Stimulated activated CD4-positive, alpha-beta T cell treated with anti-CD3 and anti-CD28 coated beads, Interleukin-4, amount 100 ng/mL, for 48 hours (primary cell): ENCODE measurements at regions not wholly inside any gene's neighbourhood (a gene's known extent, or its start where the extent isn't known, plus 50 kb on each side); places are given as distances from the start of the nearest gene placed in this dataset.
"Not testable (repeated sequence)": the region's sequence is repeated elsewhere in the genome, so short reads cannot be mapped to it uniquely, and the experiment has no call there.

Experiments
- DNase-seq, 2 donors: peaks; one replicate each; pipeline ENCODE4 v3.0.0-alpha.2; 2020; ENCODE audit warnings: low read depth in 2 of 2

- no peak for DNase-seq
Observed at GRCh38 chr20:53695797-53696527, 102.3 kb upstream of the ZNF217 start.

DNA sequence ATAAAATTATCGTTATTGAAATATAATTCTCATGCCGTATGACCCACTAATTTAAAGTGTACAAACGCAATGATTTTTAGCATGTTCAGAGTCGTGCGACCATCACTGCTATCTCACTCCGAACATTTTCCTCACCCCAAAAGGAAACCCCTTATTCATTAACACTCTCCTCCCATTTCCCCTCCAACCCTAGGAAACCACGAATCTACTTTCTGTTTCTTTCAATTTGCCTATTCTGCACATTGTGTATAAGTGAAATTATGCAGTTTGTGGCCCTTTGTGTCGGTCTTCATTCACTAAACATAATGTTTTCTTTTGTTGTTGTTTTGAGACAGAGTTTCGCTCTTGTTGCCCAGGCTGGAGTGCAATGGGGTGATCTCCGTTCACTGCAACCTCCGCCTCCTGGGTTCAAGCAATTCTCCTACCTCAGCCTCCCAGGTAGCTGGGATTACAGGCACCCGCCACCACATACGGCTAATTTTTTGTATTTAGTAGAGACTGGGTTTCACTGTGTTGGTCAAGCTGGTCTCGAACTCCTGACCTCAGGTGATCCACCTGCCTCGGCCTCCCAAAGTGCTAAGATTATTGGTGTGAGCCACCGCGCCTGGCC lies 99.7 kb upstream of the ZNF217 start:
- no peak for DNase-seq

- DNase-seq: no peak
Observed at GRCh38 chr20:53692465-53693067, 98.9 kb upstream of the ZNF217 start.

- no peak for DNase-seq
Observed at GRCh38 chr20:53691811-53692192, 98.2 kb upstream of the ZNF217 start.

DNA sequence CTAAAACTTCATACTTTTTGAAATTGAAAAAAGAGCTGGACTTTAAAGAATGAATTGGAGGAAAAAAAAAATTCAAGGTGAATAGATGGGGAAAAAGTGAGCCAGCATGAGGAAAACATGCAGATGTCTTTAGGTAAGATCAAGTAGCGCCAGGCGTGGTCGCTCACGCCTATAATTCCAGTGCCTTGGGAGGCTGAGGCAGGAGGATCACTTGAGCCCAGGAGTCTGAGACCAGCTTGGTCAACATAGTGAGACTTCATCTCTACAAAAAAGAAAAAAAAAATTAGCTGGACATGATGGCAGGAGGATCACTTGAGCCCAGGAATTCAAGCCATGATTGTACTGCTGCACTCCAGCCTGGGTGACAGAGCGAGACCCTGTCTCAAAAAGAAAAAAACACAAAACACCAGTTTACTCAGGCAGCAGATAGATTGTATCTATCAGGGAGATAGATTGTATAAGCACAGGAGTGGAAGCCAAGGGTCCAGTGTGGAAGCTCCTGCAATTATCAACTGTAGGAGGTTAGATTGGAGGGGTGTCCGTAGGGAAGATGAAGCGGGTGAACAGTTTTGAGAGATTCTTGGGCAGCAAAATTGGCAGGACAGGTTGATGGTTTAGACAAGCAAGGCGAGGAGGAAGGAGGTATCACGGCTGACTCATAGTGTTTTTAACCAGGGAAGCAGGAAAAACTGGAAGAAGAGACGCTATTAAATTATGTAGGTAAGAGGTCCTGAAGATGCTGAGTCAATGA lies 97.6 kb upstream of the ZNF217 start:
- no peak for DNase-seq

- DNase-seq: no peak
Observed at GRCh38 chr20:53688085-53688484, 94.4 kb upstream of the ZNF217 start.

- no peak for DNase-seq
Observed at GRCh38 chr20:53685070-53685595, 91.5 kb upstream of the ZNF217 start.

DNA sequence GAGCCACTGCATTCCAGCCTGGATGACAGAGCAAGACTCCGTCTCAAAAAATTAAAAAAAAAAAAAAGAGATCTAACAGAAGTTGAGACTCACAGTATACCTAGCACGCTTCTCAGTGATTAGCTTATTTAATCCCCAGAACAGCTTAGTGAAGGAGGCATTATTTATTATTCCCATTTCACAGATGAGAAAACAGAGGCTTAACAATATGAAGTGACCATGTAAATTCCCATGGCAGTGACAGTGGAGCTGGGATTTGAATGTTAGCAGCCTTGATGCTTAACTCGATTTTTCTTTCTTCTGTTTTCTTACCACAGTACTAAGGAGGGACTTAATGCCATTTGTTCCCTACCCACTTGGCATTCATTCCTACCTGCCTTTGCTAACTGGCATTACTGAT lies 89.9 kb upstream of the ZNF217 start:
- no peak for DNase-seq

DNA sequence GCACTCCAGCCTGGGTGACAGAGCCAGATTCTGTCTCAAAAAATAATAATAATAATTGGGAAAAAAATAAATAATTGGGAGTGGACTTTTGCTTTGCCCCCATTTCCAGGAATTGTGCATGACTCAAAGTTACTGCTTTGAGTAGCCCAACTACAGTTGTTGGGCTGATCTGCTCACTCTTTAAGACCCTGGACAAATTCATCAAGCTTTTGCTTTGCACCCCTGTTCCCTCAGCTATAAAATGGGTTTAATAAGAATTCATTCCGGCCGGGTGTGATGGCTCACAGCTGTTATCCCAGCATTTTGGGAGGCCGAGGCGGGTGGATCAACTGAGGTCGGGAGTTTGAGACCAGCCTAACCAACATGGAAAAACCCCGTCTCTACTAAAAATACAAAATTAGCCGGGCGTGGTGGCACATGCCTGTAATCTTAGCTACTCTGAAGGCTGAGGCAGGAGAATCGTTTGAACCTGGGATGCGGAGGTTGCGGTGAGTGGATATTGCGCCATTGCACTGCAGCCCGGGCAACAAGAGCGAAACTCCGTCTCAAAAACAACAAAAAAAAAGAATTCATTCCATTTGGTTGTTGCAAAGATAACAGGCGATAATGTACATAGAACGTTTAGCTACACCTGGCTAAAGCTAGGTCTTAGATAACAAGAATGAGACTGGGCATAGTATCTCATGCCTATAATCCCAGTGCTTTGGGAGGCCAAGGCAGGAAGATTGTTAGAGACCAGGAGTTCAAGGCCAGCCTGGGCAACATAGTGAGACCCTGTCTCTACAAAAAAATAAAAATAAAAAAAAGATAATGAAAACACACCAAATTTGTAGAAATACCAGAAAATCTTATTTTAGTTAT lies 87.9 kb upstream of the ZNF217 start:
- no peak for DNase-seq

DNA sequence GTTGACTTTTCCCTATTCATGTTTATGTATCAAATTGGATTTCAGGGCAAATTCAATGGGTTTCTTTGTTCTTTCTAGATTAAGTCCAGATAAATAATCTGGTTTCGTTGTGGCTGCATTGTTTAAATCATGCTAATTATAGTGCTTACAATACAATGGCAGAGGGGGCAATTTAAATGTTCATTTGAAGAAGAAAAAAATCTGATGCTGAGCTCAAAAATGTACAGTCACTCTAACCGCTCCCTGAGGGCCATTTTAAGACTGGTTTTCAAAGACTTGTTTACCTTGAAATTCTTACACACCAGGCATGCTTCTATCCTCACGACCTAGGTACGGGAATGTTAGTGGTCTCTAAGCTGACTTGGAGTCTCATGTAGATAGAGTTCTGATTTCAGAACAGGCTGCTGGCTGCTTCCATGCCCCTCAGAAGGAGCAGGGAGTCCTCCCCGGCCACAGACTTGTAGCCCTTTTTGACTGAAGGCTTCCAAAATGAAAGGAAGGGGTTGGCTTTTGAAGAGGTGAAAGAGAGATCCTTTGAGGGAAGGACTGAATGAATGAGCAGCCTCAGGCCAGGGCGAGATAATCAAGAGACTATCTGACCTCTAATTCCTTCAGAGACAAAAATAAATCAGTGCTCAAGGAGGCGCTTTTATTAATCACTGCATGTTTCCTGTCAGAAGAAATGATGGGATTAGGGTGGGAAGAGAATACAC lies 86.1 kb upstream of the ZNF217 start:
- DNase-seq: no peak

- no peak for DNase-seq
Observed at GRCh38 chr20:53678990-53679596, 85.5 kb upstream of the ZNF217 start.

DNA sequence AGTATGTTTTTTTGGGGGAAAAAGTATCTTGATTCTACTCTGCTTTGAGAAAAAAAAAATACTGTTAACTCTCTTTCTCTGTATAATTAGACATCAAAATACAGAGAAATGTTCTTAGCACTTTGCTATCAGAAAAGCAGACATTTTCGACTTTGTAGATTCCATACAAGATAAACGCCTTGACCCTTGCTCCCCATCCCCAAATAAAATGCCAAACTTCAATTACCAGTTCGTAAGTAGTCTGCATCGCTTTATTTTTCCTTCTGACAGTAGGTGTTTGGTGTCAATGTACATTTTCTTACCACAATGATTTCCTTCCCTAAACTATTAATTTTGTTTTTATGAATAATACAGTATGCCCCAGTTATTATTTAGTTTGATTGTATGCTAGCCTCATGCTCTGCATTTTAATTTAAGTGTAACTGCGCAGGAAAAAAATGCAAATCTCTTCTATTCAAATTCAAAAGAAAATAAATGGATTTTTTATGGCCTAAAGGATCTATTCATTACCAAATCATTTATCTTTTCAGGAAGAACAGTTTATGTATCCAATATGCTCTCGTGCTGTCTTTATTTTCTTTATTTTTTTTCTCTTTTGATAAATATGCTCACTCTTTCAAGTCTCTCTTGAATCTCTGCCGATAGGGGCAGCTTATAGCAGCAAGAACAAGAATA lies 84.8 kb upstream of the ZNF217 start:
- no peak for DNase-seq

GRCh38 chr20:53677447-53678314 lies 84.0 kb upstream of the ZNF217 start:
- no peak for DNase-seq

- no peak for DNase-seq
Observed at GRCh38 chr20:53676987-53677386, 83.3 kb upstream of the ZNF217 start.

- DNase-seq: no peak
Observed at GRCh38 chr20:53676519-53676822, 82.8 kb upstream of the ZNF217 start.

GRCh38 chr20:53672484-53673129 lies 79.0 kb upstream of the ZNF217 start:
- DNase-seq: no peak

DNA sequence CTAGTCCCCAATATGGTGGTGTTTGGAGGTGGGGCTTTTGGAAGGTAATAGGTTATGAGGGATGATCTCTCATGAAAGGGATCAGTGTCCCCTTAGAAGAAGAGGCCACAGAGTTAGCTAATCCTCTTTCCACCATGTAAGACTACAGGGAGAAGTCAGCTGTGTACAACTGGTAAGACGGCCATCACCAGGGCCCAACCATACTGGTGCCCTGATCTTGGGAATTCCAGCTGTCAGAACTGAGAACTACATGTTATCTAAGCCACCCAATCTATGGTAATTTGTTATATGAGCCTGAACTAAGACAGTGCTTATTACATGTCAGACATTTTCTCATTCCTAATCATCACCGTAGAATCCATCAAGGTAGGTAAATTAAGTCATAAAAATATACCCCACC lies 77.7 kb upstream of the ZNF217 start:
- DNase-seq: no peak

- not testable (repeated sequence) for DNase-seq
Observed at GRCh38 chr20:53669517-53670313, 76.1 kb upstream of the ZNF217 start.
